ENCODE measurements at regions not wholly inside any gene's neighbourhood (a gene's known extent, or its start where the extent isn't known, plus 50 kb on each side); places are given as distances from the start of the nearest gene placed in this dataset.

- H3K4me2 ChIP-seq (ENCODE audit: control insufficient read depth, insufficient read depth), result no peak overlapping the region
- ChIA-PET CTCF (no interaction called here), RAD21 (ENCODE audit: unreplicated experiment) (no interaction called here), POLR2A (no interaction called here), SMC1A (ENCODE audit: uncharacterized antibody, unreplicated experiment) (no interaction called here)
- TF ChIP-seq ESRRA (IDR thresholded peaks at IDR 0.05; ENCODE audit: low read length), result no peak
- no peak for TF ChIP-seq SMAD1 (IDR thresholded peaks at IDR 0.05; ENCODE audit: low read depth, partially characterized antibody)
- no peak for TF ChIP-seq CBX3 (IDR thresholded peaks at IDR 0.05; ENCODE audit: borderline replicate concordance, low read depth)
- TF ChIP-seq KAT2A (conservative IDR thresholded peaks at IDR 0.05; ENCODE audit: control insufficient read depth, low read depth, low read length), result no peak
- no peak for TF ChIP-seq NFYA (IDR thresholded peaks at IDR 0.05; ENCODE audit: borderline replicate concordance, low read depth, low read length)
- no peaks in the 10 kb centered on the region for H3K36me3 ChIP-seq (ENCODE audit: control insufficient read depth in 2 of 2, insufficient read depth in 2 of 2, low read length in 1 of 2)
- H3K4me3 ChIP-seq, result no peak overlapping the region
- no peak overlapping the region for H2AFZ ChIP-seq (ENCODE audit: control insufficient read depth, low read depth, low read length)
- WGBS (ENCODE audit: insufficient coverage, insufficient replicate concordance, low lambda C conversion rate, missing lambda C conversion rate), result 8% methylated on average over 3 of the region's 3 CpGs
- FAIRE-seq (no peak), DNase-seq (ENCODE audit: low read depth, low spot score) (no peak), ATAC-seq (no peak)
- H3K4me1 ChIP-seq (ENCODE audit: control insufficient read depth, insufficient read depth, low read length), result no peaks in the 10 kb centered on the region
- no peaks in the 10 kb centered on the region for H3K9me3 ChIP-seq (replicated peaks; ENCODE audit: control insufficient read depth, insufficient read depth, low read length)
- no peak overlapping the region for H3K27ac ChIP-seq (ENCODE audit: control insufficient read depth, insufficient read depth)
- in situ Hi-C loops (cut with MboI), result no loop called here
- H4K20me1 ChIP-seq (ENCODE audit: control insufficient read depth, insufficient read depth), result no peaks in the 10 kb centered on the region
- no peaks in the 10 kb centered on the region for H3K79me2 ChIP-seq (ENCODE audit: control insufficient read depth, insufficient read depth, low read length)
- no peak overlapping the region for H3K9ac ChIP-seq (ENCODE audit: control insufficient read depth, insufficient read depth, low read length)
- no TSS peak for BruUV-seq (replicated peaks)
- intact Hi-C loops (cut with micrococcal nuclease; ENCODE audit: unreplicated experiment), result no loop called here
- H3K27me3 ChIP-seq (replicated peaks in 1 of 2; ENCODE audit: control insufficient read depth in 2 of 2, insufficient read depth in 2 of 2, low read length in 1 of 2), result peaks cover 0 to 3% of the 10 kb centered on the region in 2 experiments; a peak in 1 of 4 replicates
Measured at GRCh38 chr1:219701476-219701875, 88.6 kb upstream of the ZC3H11B start.

GRCh38 chr1:219699870-219700269 is 87.0 kb upstream of the ZC3H11B start:
- FAIRE-seq, result no peak
- no peak for ATAC-seq
- RAD21 ChIA-PET (ENCODE audit: unreplicated experiment), result no interaction called here

More at GRCh38 chr1:219699870-219700269, 87.0 kb upstream of the ZC3H11B start:
- no peak for DNase-seq (ENCODE audit: low read depth, low spot score)
- Histone ChIP-seq H3K9ac (ENCODE audit: control insufficient read depth, insufficient read depth, low read length) (no peak overlapping the region), H4K20me1 (ENCODE audit: control insufficient read depth, insufficient read depth) (no peaks in the 10 kb centered on the region), H2AFZ (ENCODE audit: control insufficient read depth, low read depth, low read length) (no peak overlapping the region), H3K4me3 (no peak overlapping the region), H3K9me3 (replicated peaks; ENCODE audit: control insufficient read depth, insufficient read depth, low read length) (no peaks in the 10 kb centered on the region), H3K79me2 (ENCODE audit: control insufficient read depth, insufficient read depth, low read length) (no peaks in the 10 kb centered on the region), H3K27ac (ENCODE audit: control insufficient read depth, insufficient read depth) (no peak overlapping the region), H3K36me3 (ENCODE audit: control insufficient read depth in 2 of 2, insufficient read depth in 2 of 2, low read length in 1 of 2) (no peaks in the 10 kb centered on the region), H3K4me1 (ENCODE audit: control insufficient read depth, insufficient read depth, low read length) (no peaks in the 10 kb centered on the region), H3K27me3 (replicated peaks in 1 of 2; ENCODE audit: control insufficient read depth in 2 of 2, insufficient read depth in 2 of 2, low read length in 1 of 2) (peaks cover 0 to 3% of the 10 kb centered on the region in 2 experiments; a peak in 1 of 4 replicates), H3K4me2 (ENCODE audit: control insufficient read depth, insufficient read depth) (no peak overlapping the region)
- TF ChIP-seq BMI1 (IDR thresholded peaks at IDR 0.05; ENCODE audit: borderline replicate concordance) (no peak), IRF3 (IDR thresholded peaks at IDR 0.05) (no peak), RELA (IDR thresholded peaks at IDR 0.05; ENCODE audit: borderline replicate concordance, partially characterized antibody) (no peak), ZBTB4 (CRISPR knock-in tag; IDR thresholded peaks at IDR 0.05) (no peak), CBX3 (IDR thresholded peaks at IDR 0.05; ENCODE audit: borderline replicate concordance, low read depth) (no peak)
- CTCF ChIA-PET, result no interaction called here
- no TSS peak for BruUV-seq (replicated peaks)
- POLR2A ChIA-PET, result no interaction called here
- in situ Hi-C loops (cut with MboI) (no loop called here), intact Hi-C loops (cut with micrococcal nuclease; ENCODE audit: unreplicated experiment) (no loop called here)
- SMC1A ChIA-PET (ENCODE audit: uncharacterized antibody, unreplicated experiment), result no interaction called here
- WGBS (ENCODE audit: insufficient coverage, insufficient replicate concordance, low lambda C conversion rate, missing lambda C conversion rate), result 35% methylated on average over 5 of the region's 5 CpGs

Measured in GM12878 (cell line).